Activated T-helper 17 cell treated with anti-CD3 and anti-CD28 coated beads, Interleukin-2, amount 50 U/mL, for 72 hours (primary cell): ENCODE measurements at regions not wholly inside any gene's neighbourhood (a gene's known extent, or its start where the extent isn't known, plus 50 kb on each side); places are given as distances from the start of the nearest gene placed in this dataset.

Source experiments
- ATAC-seq: fragments of 150-1000 bp; cut with Tn5 transposase; replicated peaks from 2 replicates; pipeline ENCODE4 v1.10.0; 2021; ENCODE audit warnings: mild to moderate bottlenecking, moderate library complexity
- H3K27ac Mint-ChIP-seq: one replicate; pipeline ENCODE4 v1.8.0; 2022; ENCODE audit warnings: mixed read lengths
- H3K27me3 Mint-ChIP-seq: one replicate; pipeline ENCODE4 v1.8.0; 2022; ENCODE audit warnings: mixed read lengths
- H3K36me3 Mint-ChIP-seq: one replicate; pipeline ENCODE4 v1.8.0; 2022; ENCODE audit warnings: low read depth, mild to moderate bottlenecking, mixed read lengths
- H3K4me1 Mint-ChIP-seq: one replicate; pipeline ENCODE4 v1.8.0; 2022; ENCODE audit warnings: mixed read lengths
- H3K4me3 Mint-ChIP-seq: one replicate; pipeline ENCODE4 v1.8.0; 2022; ENCODE audit warnings: mild to moderate bottlenecking, mixed read lengths
- H3K9me3 Mint-ChIP-seq: one replicate; pipeline ENCODE4 v1.8.0; 2022; ENCODE audit warnings: mixed read lengths

GRCh38 chr14:98941481-98941880 is 330.5 kb downstream of the BCL11B start:
- Mint-ChIP-seq H3K27me3 (no peaks in the 10 kb centered on the region), H3K9me3 (peaks cover 7% of the 10 kb centered on the region), H3K36me3 (no peaks in the 10 kb centered on the region), H3K27ac (peak overlapping the region; percentile 44), H3K4me3 (peak overlapping the region; percentile 43), H3K4me1 (peaks cover 35% of the 10 kb centered on the region)
- peak; percentile 80 for ATAC-seq

GRCh38 chr14:98943907-98944306 is 328.1 kb downstream of the BCL11B start:
- Mint-ChIP-seq H3K27me3 (no peaks in the 10 kb centered on the region), H3K4me1 (peaks cover 26% of the 10 kb centered on the region), H3K9me3 (no peaks in the 10 kb centered on the region), H3K36me3 (no peaks in the 10 kb centered on the region), H3K27ac (no peak overlapping the region), H3K4me3 (no peak overlapping the region)
- no peak for ATAC-seq

- H3K9me3 Mint-ChIP-seq: no peaks in the 10 kb centered on the region
- H3K4me1 Mint-ChIP-seq: peaks cover 19% of the 10 kb centered on the region
- no peak overlapping the region for H3K4me3 Mint-ChIP-seq
- ATAC-seq: peak; percentile 41
- H3K36me3 Mint-ChIP-seq: no peaks in the 10 kb centered on the region
- no peaks in the 10 kb centered on the region for H3K27me3 Mint-ChIP-seq
- no peak overlapping the region for H3K27ac Mint-ChIP-seq
Observed at GRCh38 chr14:98944989-98945388, 327.0 kb downstream of the BCL11B start.

DNA sequence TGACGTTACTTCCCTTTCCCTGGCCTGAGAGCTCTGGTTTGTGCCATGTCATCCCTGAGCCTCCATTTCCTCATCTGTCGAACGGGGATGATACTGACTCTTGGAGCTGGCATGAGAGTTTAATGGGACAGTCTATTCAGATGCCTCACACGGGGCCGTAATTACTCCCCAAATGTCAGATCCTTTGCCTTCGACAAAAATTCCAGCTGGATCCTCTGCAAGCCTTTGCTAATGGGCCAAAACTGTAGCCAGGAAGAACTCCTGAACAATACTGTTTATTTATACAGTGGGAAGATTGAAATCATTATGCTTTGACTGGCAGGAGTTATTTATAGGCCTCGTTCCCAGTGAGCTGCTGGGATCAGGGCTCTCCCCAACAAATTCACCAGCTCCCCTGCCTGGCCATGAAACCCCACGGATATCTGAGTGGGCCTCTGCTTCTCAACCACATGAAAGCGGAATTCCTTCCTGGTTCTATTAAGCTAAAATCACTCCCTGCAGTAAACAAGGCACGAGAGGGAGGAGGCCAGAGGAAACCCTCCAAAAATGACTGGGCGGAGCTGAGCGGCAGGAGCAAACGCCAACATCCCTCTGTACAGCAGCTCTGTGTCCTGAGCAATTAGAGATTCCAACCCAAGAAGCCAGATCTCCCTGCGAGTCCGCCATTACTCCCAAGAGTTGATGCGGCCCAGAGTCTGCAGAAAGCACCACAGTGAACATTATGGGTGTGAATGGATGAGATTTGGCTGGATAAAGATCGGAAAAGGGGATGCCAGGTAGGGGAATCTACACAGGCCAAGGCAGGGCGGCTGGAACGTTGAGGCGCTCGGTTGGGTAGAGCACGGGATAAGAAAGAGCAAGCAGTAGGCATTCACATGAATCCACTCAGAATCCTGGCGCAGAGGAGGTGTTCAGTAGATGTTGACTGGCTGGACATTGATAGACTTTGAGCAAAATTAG is 326.1 kb downstream of the BCL11B start:
- Mint-ChIP-seq H3K4me1 (peaks cover 13% of the 10 kb centered on the region), H3K36me3 (no peaks in the 10 kb centered on the region), H3K27me3 (no peaks in the 10 kb centered on the region), H3K27ac (no peak overlapping the region), H3K9me3 (no peaks in the 10 kb centered on the region), H3K4me3 (no peak overlapping the region)
- no peak for ATAC-seq

GRCh38 chr14:98946940-98947339 is 325.1 kb downstream of the BCL11B start:
- H3K27ac Mint-ChIP-seq: no peak overlapping the region
- peaks cover 8% of the 10 kb centered on the region for H3K4me1 Mint-ChIP-seq
- no peaks in the 10 kb centered on the region for H3K36me3 Mint-ChIP-seq
- no peak overlapping the region for H3K4me3 Mint-ChIP-seq
- no peaks in the 10 kb centered on the region for H3K9me3 Mint-ChIP-seq
- ATAC-seq: no peak
- no peaks in the 10 kb centered on the region for H3K27me3 Mint-ChIP-seq

GRCh38 chr14:98947911-98948595 is 323.9 kb downstream of the BCL11B start:
- ATAC-seq: no peak
- H3K9me3 Mint-ChIP-seq: no peaks in the 10 kb centered on the region
- no peaks in the 10 kb centered on the region for H3K27me3 Mint-ChIP-seq
- no peaks in the 10 kb centered on the region for H3K36me3 Mint-ChIP-seq
- peaks cover 16% of the 10 kb centered on the region for H3K4me1 Mint-ChIP-seq
- no peak overlapping the region for H3K27ac Mint-ChIP-seq
- no peak overlapping the region for H3K4me3 Mint-ChIP-seq

GRCh38 chr14:98949051-98949450 is 322.9 kb downstream of the BCL11B start:
- Mint-ChIP-seq H3K27ac (no peak overlapping the region), H3K36me3 (no peaks in the 10 kb centered on the region), H3K9me3 (no peaks in the 10 kb centered on the region), H3K4me3 (no peak overlapping the region), H3K4me1 (peaks cover 16% of the 10 kb centered on the region), H3K27me3 (no peaks in the 10 kb centered on the region)
- ATAC-seq: no peak

GRCh38 chr14:98949481-98950135 is 322.4 kb downstream of the BCL11B start:
- Mint-ChIP-seq H3K9me3 (no peaks in the 10 kb centered on the region), H3K27me3 (no peaks in the 10 kb centered on the region), H3K36me3 (no peaks in the 10 kb centered on the region), H3K27ac (no peak overlapping the region), H3K4me1 (peaks cover 16% of the 10 kb centered on the region), H3K4me3 (no peak overlapping the region)
- no peak for ATAC-seq

DNA sequence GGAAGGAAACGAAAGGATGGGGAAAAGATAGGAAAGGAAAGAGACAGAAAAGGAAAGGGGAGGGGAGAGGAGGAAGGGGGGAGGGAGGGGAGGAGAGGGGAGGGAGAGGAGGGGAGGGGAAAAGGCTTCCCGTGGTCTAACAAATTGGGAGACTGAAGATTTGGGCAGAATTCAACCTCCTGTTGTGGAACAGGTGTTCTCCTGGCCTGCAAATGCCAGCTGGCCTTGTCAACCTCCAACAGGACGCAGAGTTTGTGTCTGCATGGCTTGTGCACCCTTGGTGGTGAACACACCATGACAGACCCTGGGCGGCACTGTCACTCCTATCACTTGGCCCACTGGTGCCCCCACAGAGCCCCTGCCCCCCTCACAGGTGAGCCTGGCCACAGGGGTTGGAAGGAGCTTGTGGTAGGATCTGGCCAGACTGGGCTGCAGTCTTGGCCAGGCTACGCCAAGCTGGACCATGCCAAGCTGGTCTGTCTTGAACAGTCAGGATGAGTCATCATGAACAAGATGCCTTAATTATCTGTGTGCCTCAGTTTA is 321.6 kb downstream of the BCL11B start:
- peaks cover 8% of the 10 kb centered on the region for H3K4me1 Mint-ChIP-seq
- H3K9me3 Mint-ChIP-seq: no peaks in the 10 kb centered on the region
- no peak for ATAC-seq
- H3K27me3 Mint-ChIP-seq: no peaks in the 10 kb centered on the region
- H3K27ac Mint-ChIP-seq: no peak overlapping the region
- H3K4me3 Mint-ChIP-seq: no peak overlapping the region
- no peaks in the 10 kb centered on the region for H3K36me3 Mint-ChIP-seq

DNA sequence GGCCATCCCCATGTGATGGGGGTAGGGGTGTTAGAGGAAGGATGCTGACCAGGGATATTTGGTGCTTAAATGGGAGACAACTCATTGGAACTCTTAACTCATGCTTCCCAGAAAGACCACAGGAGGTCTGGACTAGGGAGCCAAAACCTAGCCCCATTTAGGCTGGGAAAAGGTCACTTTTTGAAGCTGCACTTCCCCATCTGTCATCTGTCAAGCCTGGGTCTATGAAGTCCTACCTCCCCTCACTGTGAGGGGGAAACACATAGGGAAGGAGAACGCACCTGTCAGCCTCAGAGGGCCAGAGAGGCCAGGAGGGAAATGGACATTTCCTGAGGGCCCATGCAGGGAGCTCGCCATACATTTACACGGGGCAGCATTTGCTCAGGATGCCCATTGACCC is 321.0 kb downstream of the BCL11B start:
- peaks cover 8% of the 10 kb centered on the region for H3K4me1 Mint-ChIP-seq
- H3K4me3 Mint-ChIP-seq: no peak overlapping the region
- ATAC-seq: no peak
- no peak overlapping the region for H3K27ac Mint-ChIP-seq
- no peaks in the 10 kb centered on the region for H3K9me3 Mint-ChIP-seq
- no peaks in the 10 kb centered on the region for H3K36me3 Mint-ChIP-seq
- no peaks in the 10 kb centered on the region for H3K27me3 Mint-ChIP-seq

DNA sequence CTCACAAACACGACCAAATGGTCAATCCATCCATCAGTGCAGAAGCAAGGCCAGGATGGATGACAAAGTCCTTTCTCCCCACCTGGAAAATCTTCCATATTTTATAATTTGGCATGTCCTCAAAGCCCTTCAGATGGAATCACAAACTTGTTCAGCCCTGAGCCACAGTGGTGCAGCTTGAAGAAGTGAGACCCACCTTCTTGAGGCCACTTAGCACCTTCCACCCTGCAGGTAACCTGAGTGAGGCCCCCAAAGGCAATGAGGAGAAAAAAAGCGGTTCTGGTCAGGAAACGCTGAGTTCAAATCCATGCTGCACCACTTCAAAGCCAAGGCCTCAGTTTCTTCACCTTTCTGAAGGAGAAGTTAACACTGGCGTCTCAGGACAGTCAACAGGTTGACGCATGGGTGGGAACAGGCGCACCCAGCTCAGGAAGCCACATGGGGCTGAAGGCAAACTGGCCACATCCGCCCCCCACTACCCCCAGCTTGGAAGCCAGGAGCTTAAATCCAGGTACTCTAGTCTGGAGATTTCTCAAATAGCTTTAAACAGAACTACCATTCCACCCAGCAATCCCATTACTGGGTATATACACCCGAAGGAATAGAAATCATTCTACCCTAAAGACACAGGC is 320.4 kb downstream of the BCL11B start:
- Mint-ChIP-seq H3K9me3 (no peaks in the 10 kb centered on the region), H3K27ac (no peak overlapping the region), H3K4me1 (peaks cover 8% of the 10 kb centered on the region), H3K4me3 (no peak overlapping the region), H3K36me3 (no peaks in the 10 kb centered on the region), H3K27me3 (no peaks in the 10 kb centered on the region)
- ATAC-seq: no peak

DNA sequence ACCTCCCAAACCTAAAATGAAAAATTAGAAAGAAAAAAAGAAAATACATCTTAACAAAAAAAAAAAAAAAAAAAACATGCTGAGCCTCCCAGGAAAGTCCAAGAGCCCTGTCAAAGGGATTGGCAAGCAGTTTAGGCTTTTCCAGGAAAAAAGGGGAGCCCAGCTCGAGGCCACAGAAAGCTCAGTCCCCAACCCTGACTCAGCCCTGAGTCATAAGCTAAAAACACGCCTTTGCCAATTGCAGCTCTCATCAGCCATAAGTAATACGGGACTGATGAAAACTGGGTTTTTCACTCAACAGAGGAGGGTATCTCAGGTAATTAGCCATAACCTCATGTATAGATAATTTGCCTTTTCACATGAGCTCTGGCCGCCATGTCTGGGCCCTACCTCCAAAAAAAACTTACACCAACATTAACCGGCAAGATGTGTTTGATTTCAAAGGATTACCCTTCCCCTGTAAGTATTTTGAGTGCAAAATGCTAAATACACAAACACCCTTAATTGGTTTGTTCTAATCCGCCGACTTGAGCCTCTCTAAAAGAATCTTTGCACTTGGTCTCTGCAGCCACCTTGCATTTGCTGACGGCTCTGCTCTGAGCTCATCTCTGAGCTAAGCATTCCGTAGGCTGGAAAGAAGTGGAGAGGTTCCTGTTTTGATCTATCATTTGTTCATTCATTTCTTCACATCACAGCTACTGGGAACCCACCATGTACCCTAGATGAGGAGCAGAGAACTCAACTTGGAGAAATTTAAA is 319.2 kb downstream of the BCL11B start:
- Mint-ChIP-seq H3K27ac (no peak overlapping the region), H3K4me3 (no peak overlapping the region), H3K36me3 (no peaks in the 10 kb centered on the region), H3K27me3 (no peaks in the 10 kb centered on the region), H3K4me1 (peaks cover 8% of the 10 kb centered on the region), H3K9me3 (no peaks in the 10 kb centered on the region)
- peak; percentile 91 for ATAC-seq

- Mint-ChIP-seq H3K27me3 (no peaks in the 10 kb centered on the region), H3K4me3 (no peak overlapping the region), H3K9me3 (no peaks in the 10 kb centered on the region), H3K4me1 (peaks cover 8% of the 10 kb centered on the region), H3K27ac (no peak overlapping the region), H3K36me3 (no peaks in the 10 kb centered on the region)
- ATAC-seq: no peak
Observed at GRCh38 chr14:98953551-98954348, 318.2 kb downstream of the BCL11B start.
